Muscle of arm (tissue), 1 donor: ENCODE measurements at regions not wholly inside any gene's neighbourhood (a gene's known extent, or its start where the extent isn't known, plus 50 kb on each side); places are given as distances from the start of the nearest gene placed in this dataset.
"Not testable (repeated sequence)": the region's sequence is repeated elsewhere in the genome, so short reads cannot be mapped to it uniquely, and the experiment has no call there.

Experiments used
- DNase-seq: peaks from one replicate; pipeline ENCODE4 v3.0.0-alpha.2; 2013

DNA sequence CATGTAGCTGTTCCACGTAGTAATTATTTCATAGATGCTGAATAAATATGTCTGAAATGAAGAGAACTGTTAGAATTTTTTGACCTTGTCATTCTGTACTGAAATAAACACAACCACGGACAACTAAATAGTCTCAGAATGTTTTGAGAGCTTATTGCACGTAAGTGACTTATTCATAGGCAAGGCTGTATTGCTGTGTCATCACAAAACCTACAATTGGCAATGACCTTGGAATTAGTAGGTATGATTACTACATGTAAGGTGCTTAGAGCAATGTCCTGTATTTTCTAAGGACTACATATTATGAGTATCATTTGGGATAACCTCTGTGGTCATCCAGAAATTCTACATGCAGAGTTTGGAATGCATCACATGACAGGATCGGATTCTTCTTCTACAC is 237.2 kb upstream of the PUDP start:
- no peak for DNase-seq

- DNase-seq, result no peak
These were observed 230.5 kb upstream of the PUDP start for GRCh38 chrX:7378406-7378805.

GRCh38 chrX:7372825-7373525 is 225.0 kb upstream of the PUDP start:
- DNase-seq, result no peak

DNA sequence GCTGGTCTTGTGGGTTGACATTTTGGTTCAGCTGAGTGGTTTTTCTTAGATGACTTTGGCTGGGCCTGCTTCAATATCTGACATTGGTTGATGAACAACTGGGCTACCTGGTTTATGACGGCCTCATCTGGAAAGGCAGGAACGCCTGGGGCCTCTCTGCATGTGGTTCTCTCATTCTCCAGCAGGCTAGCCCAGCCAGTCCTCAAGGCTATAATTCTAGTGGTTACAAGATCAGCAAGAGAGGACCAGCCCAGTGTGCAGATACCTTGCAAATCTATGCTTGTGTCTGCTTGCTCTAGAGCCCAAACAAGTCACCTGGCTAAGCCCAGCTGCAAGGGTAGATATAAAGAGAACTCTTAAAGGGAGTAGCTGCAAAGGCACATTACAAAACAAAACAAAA is 214.2 kb upstream of the PUDP start:
- DNase-seq, result no peak

DNA sequence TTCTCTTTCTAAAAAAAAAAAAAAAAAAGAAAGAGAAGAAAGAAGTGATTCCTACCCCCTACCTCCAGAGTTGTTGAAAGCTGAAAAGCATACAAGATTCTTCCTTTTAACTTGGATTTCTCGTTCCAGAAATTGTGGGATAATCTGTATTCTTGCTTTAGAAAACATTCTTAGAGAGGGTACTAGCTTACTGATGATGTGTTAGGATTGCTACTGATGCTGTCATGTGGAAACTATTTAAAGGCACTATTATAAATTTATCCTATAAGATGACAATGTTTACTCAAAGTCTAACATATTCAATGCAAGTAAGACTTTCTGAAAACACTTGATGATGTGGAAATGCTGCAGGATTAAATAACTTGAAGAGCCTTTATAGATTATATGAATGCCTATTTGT is 204.0 kb upstream of the PUDP start:
- no peak for DNase-seq

DNA sequence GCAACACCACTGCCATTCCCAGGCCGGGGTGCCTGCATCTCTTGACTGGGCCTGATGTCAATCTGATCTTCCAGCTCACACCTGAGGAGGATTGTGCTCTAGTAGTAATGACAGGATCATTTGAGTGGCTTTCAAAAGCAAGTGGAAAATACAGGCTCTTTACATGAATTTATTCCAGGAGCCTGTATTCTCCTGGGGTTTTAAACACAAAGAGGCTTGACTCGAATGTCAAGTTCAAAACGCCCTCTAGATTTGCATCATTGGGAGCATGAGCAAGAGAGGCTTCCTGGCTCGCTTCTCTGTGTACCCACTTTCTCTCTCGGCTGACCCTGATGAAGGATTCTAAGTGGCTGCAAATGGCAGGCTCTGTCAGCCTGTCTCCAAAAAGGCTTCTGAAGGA is 199.5 kb upstream of the PUDP start:
- DNase-seq, result no peak

DNA sequence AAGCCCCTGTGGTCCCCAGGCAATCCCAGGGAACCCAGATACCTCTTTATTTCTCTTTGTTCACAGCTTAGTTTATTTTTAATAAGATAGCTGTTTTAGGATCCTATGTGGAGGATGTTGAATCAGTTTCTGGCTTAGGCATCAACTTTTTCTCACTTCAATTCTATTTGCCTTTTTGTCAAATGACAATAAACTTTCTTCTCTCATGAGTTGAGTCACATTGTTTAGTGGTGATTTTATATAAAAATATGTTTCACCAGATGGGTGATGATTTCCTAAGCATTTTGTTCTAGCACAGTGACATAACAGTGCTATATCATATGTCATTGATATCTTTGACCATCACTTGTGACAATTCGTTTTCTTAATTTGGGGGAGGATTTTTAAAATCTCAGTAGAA is 198.1 kb upstream of the PUDP start:
- no peak for DNase-seq

DNA sequence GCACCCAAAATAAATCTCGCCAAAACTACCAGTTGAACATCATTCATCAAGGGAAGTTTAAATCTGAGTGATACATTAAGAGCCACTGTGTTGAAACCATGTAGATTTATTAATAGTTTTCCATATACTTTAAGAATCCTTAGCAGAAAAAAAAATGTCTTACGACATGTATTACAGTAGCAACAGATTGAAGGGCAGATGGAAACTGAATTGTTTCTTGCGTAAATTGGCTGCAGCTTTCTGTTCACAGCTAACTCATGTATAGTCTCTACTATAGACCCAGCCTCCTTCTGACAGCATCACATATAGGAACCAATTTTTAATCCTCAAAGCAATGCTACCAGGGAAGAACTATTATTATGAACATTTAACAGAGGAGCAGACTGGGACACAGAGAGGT is 195.2 kb upstream of the PUDP start:
- no peak for DNase-seq

GRCh38 chrX:7335816-7336362 is 187.9 kb upstream of the PUDP start:
- DNase-seq, result not testable (repeated sequence)

- no peak for DNase-seq
These were observed 186.4 kb upstream of the PUDP start for GRCh38 chrX:7334253-7334935.

- peak; percentile 19 for DNase-seq
These were observed 183.2 kb upstream of the PUDP start for GRCh38 chrX:7330971-7331746.

DNA sequence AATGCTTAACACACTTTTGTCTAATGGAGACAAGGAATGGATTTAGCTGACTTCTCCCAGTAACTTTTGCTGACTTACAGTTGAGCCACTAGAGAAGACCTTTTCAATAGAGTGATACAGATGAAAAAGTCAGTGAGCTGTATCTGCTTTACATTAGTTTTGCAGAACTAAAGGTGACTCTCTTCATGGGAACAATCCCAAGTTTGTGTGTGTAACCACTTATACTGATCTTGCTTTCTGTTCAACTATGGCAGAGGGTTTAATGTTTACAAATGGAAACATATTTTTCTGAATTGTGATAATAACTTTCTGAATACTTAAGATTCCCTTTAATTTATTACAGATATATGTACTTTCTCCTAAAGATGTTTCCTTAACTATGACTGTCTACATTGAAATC is 182.6 kb upstream of the PUDP start:
- DNase-seq, result no peak

- no peak for DNase-seq
These were observed 170.7 kb upstream of the PUDP start for GRCh38 chrX:7318661-7319060.

DNA sequence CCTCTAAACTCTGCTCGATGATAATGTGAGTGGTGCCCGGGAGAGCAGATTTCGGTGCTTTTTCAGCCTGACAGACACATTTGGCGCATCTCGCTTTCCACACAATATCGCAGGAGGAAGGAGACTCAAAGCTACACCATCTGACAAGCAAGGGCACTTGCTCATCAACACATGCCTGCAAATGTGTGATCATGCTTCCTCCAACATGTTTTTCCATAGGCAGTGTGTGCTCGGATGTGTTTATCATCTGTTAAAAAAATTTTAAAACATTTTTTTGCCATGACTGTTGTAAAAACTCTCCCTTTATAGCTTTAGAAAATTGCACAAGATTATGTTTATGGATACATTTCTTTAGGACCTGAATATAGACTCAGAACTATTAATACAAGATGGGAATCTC is 170.3 kb upstream of the PUDP start:
- no peak for DNase-seq

- DNase-seq, result no peak
These were observed 168.9 kb upstream of the PUDP start for GRCh38 chrX:7316887-7317286.

DNA sequence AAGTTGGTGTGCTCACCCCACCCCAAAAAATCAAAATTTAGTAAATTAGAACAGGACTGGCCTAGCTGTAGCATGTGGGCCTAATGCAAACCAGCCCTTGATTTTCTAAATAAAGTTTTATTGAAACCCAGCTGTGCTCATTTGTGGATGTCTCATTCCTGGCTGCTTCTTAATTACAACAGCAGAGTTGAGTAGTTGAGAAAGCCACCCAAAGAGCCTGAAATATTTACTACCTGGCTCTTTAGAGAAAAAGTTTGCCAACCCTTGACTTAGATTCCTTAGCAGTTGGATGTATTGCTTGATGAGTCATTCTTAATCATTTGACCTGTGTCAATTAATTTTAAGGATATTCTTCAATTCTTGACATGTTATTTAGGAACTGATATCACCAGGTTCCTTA is 168.3 kb upstream of the PUDP start:
- no peak for DNase-seq

- DNase-seq, result no peak
These were observed 166.5 kb upstream of the PUDP start for GRCh38 chrX:7314425-7314824.

GRCh38 chrX:7307720-7308119 is 159.8 kb upstream of the PUDP start:
- no peak for DNase-seq

GRCh38 chrX:7294483-7294882 is 146.5 kb upstream of the PUDP start:
- no peak for DNase-seq

GRCh38 chrX:7286168-7286837 is 138.3 kb upstream of the PUDP start:
- no peak for DNase-seq

- no peak for DNase-seq
These were observed 137.8 kb upstream of the PUDP start for GRCh38 chrX:7285765-7286164.

- DNase-seq, result no peak
These were observed 135.8 kb upstream of the PUDP start for GRCh38 chrX:7283741-7284140.
